ENCODE measurements at regions not wholly inside any gene's neighbourhood (a gene's known extent, or its start where the extent isn't known, plus 50 kb on each side); places are given as distances from the start of the nearest gene placed in this dataset.

DNA sequence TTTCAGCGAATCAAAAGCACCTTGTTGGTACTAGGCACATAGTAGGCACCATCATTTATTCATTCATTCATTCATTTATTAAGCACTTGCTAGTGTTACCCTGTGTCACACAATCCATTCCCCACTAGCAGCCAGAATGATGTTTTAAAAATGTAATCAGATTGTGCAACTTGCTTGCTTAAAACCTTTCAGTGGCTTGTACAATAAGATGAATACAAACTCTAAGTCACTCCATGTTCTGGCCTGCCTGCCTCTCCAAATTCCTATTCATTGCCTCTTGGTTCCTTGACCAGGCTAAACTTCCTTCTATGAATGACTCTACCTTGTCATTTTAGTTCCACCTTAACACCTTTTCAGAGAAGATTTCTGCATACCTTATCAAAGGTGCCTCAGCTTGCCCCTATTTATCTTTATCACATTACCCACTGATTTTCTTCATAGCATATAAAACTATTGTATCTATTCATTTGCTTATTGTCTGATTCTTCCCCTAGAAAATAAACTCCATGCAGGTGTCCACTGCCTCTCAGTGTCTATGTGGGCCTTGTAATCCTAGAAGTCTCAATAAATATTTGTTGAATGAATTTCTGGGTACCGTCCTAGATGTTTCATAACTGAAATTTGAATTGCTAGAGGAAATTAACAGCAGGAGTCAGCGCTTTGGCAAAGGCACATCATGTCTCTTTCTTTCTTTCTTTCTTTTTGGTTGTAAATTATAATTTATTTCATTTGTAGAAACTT, 169.5 kb downstream of the TMEM26 start:
- H3K4me3 ChIP-seq: no peak overlapping the region
- H3K9me3 ChIP-seq: no peaks in the 10 kb centered on the region
- intact Hi-C loops (cut with DNase I, micrococcal nuclease): loop anchor here (5.0 to 10.0 kb wide), 4 partner anchors 139 to 469 kb away; no protein-coding TSS in a partner anchor
- H3K4me1 ChIP-seq (ENCODE audit: low read depth): no peaks in the 10 kb centered on the region
- TF ChIP-seq, protein P1, sequence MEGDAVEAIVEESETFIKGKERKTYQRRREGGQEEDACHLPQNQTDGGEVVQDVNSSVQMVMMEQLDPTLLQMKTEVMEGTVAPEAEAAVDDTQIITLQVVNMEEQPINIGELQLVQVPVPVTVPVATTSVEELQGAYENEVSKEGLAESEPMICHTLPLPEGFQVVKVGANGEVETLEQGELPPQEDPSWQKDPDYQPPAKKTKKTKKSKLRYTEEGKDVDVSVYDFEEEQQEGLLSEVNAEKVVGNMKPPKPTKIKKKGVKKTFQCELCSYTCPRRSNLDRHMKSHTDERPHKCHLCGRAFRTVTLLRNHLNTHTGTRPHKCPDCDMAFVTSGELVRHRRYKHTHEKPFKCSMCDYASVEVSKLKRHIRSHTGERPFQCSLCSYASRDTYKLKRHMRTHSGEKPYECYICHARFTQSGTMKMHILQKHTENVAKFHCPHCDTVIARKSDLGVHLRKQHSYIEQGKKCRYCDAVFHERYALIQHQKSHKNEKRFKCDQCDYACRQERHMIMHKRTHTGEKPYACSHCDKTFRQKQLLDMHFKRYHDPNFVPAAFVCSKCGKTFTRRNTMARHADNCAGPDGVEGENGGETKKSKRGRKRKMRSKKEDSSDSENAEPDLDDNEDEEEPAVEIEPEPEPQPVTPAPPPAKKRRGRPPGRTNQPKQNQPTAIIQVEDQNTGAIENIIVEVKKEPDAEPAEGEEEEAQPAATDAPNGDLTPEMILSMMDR (IDR thresholded peaks at IDR 0.05): no peak
- no peak for DNase-seq
- H3K36me3 ChIP-seq (ENCODE audit: low read depth): no peaks in the 10 kb centered on the region
- ATAC-seq: no peak

DNA sequence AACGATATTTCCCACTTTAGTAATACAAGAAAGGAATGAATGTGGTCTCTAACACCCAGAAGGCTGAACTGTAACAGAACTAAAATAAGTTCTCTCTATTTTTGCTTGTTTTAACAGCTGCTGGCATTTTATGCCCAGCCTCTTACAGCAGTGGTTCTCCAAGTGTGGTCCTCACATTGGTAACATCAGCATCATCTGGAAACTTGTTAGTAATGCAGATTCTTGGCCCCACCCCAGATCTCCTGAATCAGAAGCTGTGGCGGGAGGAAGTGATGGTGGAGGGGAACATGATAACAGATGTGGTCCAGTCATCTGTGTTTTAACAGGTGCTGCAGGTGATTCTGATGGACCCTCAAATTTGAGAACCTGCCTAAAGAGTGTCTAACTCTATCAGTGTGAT, 170.1 kb downstream of the TMEM26 start:
- no peak overlapping the region for H3K4me3 ChIP-seq
- no peak for ATAC-seq
- TF ChIP-seq, protein P1 (IDR thresholded peaks at IDR 0.05): no peak

DNA sequence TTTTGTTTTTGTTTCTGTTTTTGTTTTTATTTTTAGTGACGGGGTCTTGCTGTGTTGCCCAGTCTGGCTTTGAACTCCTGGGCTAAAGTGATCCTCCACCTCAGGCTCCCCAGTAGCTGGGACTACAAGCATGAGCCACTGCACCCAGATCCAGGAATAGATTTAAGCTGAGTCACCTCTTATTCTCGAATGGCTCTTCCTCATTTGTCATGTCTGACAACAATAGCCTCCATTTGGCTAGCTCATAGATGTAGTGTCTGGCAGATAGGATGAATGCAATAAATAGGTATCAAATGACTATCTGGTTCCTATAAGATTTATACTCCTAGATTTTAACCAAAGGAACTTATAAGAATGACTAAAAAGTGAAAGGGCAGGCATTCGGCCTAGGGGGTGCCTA, 172.9 kb downstream of the TMEM26 start:
- H3K4me3 ChIP-seq: no peak overlapping the region
- intact Hi-C loops (cut with DNase I, micrococcal nuclease): loop anchor here (5.0 to 10.0 kb wide), 4 partner anchors 136 to 466 kb away; no protein-coding TSS in a partner anchor
- ATAC-seq: no peak
- no peaks in the 10 kb centered on the region for H3K4me1 ChIP-seq (ENCODE audit: low read depth)
- DNase-seq: no peak
- H3K9me3 ChIP-seq: no peaks in the 10 kb centered on the region
- H3K36me3 ChIP-seq (ENCODE audit: low read depth): no peaks in the 10 kb centered on the region
- TF ChIP-seq, protein P1 (IDR thresholded peaks at IDR 0.05): no peak

More for the DNA sequence above, 170.1 kb downstream of the TMEM26 start:
- no peaks in the 10 kb centered on the region for H3K9me3 ChIP-seq
- intact Hi-C loops (cut with DNase I, micrococcal nuclease): loop anchor here (5.0 to 10.0 kb wide), 4 partner anchors 138 to 468 kb away; no protein-coding TSS in a partner anchor
- DNase-seq: no peak
- no peaks in the 10 kb centered on the region for H3K4me1 ChIP-seq (ENCODE audit: low read depth)
- no peaks in the 10 kb centered on the region for H3K36me3 ChIP-seq (ENCODE audit: low read depth)

DNA sequence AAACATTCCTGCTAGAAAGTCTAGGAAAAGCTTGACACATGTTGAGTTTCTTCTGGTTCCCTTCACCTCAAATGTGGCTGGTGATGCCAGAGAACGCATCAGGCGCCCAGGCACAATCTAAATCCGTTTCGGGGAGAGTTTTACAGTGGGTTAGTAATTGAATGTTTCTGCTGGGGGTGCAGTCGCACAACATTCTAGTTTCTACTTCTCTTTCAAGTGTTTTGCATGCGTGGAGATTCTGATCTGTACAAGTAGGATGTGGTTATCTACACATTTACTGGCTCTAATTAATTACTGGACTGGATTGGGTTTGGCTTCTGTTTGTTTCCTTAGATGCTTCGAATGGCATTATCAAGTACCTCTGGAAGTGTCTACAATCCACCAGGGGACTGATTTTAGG, 173.8 kb downstream of the TMEM26 start:
- H3K36me3 ChIP-seq (ENCODE audit: low read depth): no peaks in the 10 kb centered on the region
- intact Hi-C loops (cut with DNase I, micrococcal nuclease): loop anchor here in 1 of 2 donors (10.0 kb wide), 1 partner anchor 135 kb away; no protein-coding TSS in a partner anchor
- DNase-seq (no peak), ATAC-seq (no peak)
- no peaks in the 10 kb centered on the region for H3K4me1 ChIP-seq (ENCODE audit: low read depth)
- TF ChIP-seq, protein P1 (IDR thresholded peaks at IDR 0.05): no peak
- H3K4me3 ChIP-seq: no peak overlapping the region
- no peaks in the 10 kb centered on the region for H3K9me3 ChIP-seq

DNA sequence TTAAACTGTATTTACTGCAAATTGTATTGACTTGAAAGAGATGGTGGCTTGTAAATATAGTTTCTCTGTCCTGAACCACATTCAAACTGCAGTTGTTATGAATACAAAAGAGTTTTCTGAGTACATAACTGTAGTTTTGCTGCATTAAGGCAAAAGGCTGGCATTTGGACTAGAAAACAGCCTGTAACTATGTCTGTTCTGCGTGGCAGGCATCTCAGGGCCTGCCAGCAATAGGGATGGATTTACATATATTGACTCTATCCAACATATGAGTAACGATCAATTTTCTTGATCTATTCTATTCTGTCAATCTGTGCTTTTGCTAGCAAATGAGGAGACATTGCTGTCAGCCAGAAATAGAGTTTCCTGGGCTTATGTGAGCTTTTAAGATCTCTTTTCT, 174.6 kb downstream of the TMEM26 start:
- DNase-seq (no peak), ATAC-seq (no peak)
- Histone ChIP-seq H3K4me3 (no peak overlapping the region), H3K4me1 (ENCODE audit: low read depth) (no peaks in the 10 kb centered on the region), H3K9me3 (no peaks in the 10 kb centered on the region), H3K36me3 (ENCODE audit: low read depth) (no peaks in the 10 kb centered on the region)
- intact Hi-C loops (cut with DNase I, micrococcal nuclease): loop anchor here in 1 of 2 donors (10.0 kb wide), 1 partner anchor 134 kb away; no protein-coding TSS in a partner anchor
- TF ChIP-seq, protein P1 (IDR thresholded peaks at IDR 0.05): no peak

Data from mucosa of descending colon (tissue), 3 donors.